Fibroblast of villous mesenchyme (primary cell): ENCODE measurements at regions not wholly inside any gene's neighbourhood (a gene's known extent, or its start where the extent isn't known, plus 50 kb on each side); places are given as distances from the start of the nearest gene placed in this dataset.

Source experiments
- DNase-seq: peaks from one replicate; pipeline ENCODE4 v3.0.0-alpha.2; 2010; ENCODE audit warnings: low read depth
- H3K4me3 ChIP-seq: 2 replicates; pipeline ENCODE4 v1.5.1; 2011; ENCODE audit warnings: low read depth, mild to moderate bottlenecking, low read length
- TF ChIP-seq, protein P1 (sequence below): IDR thresholded peaks from 2 replicates; pipeline ENCODE4 v1.5.1; 2012; ENCODE audit warnings: low read depth, mild to moderate bottlenecking, low read length; ENCODE audit not compliant: insufficient read depth

DNA sequence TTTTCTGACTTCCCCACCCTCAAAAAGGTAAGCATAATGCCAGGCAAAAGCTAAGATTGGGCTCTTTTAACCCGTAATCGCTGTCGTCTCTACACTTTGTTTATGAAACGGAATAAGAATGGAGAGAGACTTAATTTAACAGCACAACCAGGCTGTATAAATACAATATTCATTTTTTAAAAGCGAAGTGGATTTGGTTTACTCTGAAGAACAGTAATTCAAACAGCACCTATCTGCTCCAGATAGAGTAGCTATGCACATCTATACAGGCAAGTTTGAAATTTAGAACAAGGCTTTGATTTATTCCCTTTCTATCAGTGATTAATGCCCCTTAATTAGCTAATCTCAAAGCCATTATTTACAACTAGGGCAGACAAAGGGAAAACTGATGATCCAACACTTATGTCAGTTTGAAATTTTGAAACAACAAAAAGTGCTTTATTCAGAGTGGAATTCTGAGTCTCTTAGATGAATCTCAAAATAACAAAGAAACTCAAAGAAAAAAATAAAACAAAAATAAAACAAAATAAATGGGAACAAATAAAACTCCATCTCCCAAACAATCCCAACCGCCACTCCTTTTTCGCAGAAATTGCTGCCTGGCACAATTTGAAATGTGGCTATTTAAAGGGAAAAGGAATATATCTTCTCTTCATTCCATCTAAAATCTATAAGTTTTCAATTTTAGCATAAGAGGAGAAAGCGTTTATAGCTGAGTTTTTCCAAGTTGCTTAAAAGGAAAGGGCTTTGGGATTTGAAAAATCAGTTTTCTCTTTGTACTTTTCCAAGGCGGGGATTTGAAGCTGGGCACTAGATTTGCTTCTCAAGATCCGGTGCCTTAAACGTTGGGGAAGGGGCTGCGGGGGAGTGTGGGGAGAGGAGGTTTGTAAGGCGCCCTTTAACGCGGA lies 298.6 kb downstream of the PARP8 start:
- no peak for DNase-seq
- H3K4me3 ChIP-seq, result no peak overlapping the region
- TF ChIP-seq, protein P1, sequence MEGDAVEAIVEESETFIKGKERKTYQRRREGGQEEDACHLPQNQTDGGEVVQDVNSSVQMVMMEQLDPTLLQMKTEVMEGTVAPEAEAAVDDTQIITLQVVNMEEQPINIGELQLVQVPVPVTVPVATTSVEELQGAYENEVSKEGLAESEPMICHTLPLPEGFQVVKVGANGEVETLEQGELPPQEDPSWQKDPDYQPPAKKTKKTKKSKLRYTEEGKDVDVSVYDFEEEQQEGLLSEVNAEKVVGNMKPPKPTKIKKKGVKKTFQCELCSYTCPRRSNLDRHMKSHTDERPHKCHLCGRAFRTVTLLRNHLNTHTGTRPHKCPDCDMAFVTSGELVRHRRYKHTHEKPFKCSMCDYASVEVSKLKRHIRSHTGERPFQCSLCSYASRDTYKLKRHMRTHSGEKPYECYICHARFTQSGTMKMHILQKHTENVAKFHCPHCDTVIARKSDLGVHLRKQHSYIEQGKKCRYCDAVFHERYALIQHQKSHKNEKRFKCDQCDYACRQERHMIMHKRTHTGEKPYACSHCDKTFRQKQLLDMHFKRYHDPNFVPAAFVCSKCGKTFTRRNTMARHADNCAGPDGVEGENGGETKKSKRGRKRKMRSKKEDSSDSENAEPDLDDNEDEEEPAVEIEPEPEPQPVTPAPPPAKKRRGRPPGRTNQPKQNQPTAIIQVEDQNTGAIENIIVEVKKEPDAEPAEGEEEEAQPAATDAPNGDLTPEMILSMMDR, result no peak

DNA sequence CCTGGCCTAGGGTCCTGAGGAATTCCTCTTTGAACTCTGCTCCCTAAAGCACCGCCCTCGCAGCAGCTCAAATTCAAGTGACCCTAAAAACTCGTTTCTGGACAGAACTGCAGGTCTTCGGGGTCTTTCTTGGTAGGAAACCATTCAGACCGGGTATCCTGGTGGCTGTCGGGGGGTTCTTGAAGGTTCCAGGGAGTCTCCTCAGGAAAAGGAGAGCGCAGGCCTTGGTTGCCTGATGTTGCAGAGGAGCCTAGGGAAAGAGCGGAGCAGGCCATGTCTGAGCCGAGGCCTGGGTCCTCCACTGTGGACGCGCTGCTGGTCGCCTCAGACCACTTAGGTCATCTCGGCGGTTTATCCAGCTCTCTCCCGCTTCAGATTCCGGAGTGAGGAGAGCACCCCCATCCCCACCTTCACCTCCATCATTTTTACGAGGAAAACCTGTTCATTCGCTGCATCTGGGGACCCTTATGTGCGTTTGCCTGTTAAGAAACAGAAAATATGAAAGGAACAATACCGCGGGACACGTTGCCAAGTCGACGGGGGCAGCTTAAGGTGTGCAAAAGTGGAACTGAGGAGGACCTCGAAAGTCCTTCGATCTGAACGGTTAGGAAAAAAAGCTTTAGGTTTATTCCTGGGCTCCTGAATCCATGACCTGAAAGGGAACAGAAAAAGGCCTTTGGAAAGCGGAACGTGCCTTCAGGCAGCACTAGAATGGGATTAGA lies 299.4 kb downstream of the PARP8 start:
- TF ChIP-seq, protein P1, result no peak
- H3K4me3 ChIP-seq, result no peak overlapping the region
- DNase-seq, result no peak

DNA sequence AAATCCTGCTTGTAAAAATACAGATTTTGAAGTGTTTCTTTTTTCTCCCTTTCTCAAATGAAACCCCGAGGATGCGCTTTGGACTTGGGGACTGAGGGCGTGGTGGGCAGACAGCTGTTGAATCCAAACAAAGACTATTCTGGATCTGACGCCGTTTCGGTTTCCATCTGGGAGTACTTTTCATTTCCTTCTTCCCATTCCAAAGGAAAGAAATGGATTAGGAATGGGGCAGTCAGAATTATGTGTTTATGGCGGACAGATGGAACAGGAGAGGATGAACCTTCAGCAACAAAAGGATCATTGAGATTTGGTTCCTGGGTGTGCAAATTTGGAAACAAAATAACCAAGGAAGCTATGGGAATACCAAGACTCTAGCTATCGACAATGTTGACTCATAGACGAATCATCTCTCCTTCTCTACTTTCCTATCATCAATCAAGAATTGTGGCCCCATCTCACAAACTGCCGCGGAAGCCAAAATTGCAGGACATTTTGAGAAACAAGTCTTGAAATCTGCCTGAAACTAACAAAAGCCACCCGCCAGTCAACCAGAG lies 300.6 kb downstream of the PARP8 start:
- no peak for DNase-seq
- no peak overlapping the region for H3K4me3 ChIP-seq

DNA sequence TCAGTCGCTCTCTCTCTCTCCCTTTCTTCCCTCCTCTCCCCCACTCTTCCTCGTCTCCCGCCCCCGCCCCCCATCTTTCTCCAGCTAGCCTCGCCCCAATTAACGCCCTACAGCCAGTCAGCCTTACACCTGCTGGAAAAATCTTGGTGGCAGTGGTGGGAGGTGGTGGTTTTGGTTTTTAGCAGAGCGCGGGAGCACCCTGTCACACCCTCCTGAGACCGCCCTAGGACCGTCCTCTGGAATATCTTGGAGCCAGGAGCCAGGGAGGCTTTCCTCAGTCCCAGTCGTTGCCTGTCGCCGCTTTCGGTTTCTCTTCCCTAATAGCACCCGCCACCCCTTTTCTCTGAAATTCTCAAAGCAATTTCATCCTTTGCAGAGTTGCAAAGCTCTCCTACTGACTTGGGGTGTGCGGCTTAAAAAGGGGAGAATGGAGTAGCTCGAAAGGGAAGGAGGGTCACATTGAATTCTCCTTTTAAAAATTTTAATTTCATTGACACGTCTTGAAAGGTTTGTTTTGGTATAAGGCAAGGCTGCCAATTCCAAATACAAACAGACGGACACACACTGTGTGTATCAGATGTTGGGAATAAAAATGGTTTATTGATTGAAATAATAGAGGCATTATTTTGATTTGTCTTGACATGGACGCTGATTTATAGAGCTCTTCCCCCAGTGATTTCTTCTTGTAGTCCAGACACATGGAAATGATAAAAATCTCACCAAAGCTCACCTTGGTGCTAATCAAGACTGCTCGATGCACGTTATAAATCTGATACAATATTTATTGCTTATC lies 301.3 kb downstream of the PARP8 start:
- peak overlapping the region; percentile 36 for H3K4me3 ChIP-seq
- DNase-seq, result no peak
- TF ChIP-seq, protein P1, result no peak

More for the DNA sequence above, 300.6 kb downstream of the PARP8 start:
- TF ChIP-seq, protein P1, result no peak

DNA sequence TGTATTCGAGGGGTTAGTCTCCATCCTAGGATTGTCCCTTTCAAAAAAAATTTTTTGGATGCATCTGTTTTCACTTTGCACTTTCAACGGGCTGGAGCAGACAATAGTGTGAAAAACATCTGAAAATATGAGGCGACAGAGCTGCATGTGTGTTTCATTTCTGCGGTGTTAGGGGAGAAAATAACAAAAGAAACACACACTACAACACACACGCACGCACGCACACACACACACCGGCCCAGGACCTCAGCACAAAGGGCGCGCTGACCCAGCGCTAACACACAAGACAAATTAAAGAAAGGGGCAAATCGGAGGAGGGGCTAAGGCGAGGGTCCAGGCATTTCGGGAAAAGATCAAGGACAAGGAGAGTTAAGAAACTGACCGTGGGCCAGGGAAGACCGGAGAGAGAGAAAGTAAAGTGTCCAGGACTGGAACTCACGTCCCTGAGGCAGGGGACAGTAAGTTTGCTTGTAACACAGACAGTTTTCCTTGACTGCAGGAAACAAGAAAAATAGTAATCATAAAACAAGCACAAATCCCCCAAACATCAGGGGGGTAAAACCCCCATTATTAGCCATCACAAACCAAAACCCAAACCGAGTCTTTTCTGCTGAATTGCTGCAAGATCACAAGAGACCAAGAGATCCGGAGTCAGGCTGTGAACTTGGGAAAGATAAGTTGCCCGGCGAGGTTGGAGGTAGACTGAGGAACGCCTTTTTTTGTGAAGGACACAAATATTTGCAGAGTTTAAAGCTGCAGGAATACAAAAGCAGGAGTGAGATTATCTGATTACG lies 302.1 kb downstream of the PARP8 start:
- TF ChIP-seq, protein P1, result no peak
- H3K4me3 ChIP-seq, result no peak overlapping the region
- no peak for DNase-seq
